Naive thymus-derived CD8-positive, alpha-beta T cell (primary cell): ENCODE measurements at regions not wholly inside any gene's neighbourhood (a gene's known extent, or its start where the extent isn't known, plus 50 kb on each side); places are given as distances from the start of the nearest gene placed in this dataset.

ENCODE experiments used
- ATAC-seq, 2 donors: fragments of 150-1000 bp; cut with Tn5 transposase in 1 of 2; sonication (Bioruptor Pico), chemical (Tn5 transposase) in 1 of 2; 1 replicate in 1 of 2; 2 replicates in 1 of 2; pipeline ENCODE4 v1.10.0; 2021; ENCODE audit warnings: mild to moderate bottlenecking in 2 of 2, moderate library complexity in 2 of 2
- POLR2A ChIA-PET: fragments of 350-600 bp; sonication (Branson Sonifier 250); formaldehyde crosslinking; loops from one replicate; lab custom pipeline; 2021; ENCODE audit warnings: antibody characterized with exemption; lab: Charles Lee
- DNase-seq, 10 donors: peaks; one replicate each; pipeline versions ENCODE4 v3.0.0 to v3.0.0-alpha.2; 2020 to 2022
- H3K27ac Mint-ChIP-seq, 10 donors: one replicate each; pipeline ENCODE4 v1.8.0; 2020 to 2022; ENCODE audit warnings: mild to moderate bottlenecking in 10 of 10, mixed read lengths in 10 of 10, moderate library complexity in 4 of 10, inconsistent platforms in 1 of 10
- H3K27me3 Mint-ChIP-seq, 5 donors: one replicate each; pipeline ENCODE4 v1.8.0; 2021 to 2022; ENCODE audit warnings: mixed read lengths in 5 of 5
- H3K36me3 Mint-ChIP-seq, 3 donors: one replicate each; pipeline ENCODE4 v1.8.0; 2020 to 2022; ENCODE audit warnings: mixed read lengths in 3 of 3, mild to moderate bottlenecking in 2 of 3, inconsistent platforms in 1 of 3
- H3K4me1 Mint-ChIP-seq, 4 donors: one replicate each; pipeline ENCODE4 v1.8.0; 2021 to 2022; ENCODE audit warnings: mixed read lengths in 4 of 4
- H3K4me3 Mint-ChIP-seq, 10 donors: one replicate each; pipeline ENCODE4 v1.8.0; 2020 to 2022; ENCODE audit warnings: mild to moderate bottlenecking in 10 of 10, mixed read lengths in 10 of 10, moderate library complexity in 6 of 10, inconsistent platforms in 1 of 10
- H3K9me3 Mint-ChIP-seq, 9 donors: one replicate each; pipeline ENCODE4 v1.8.0; 2020 to 2022; ENCODE audit warnings: mixed read lengths in 9 of 9, mild to moderate bottlenecking in 3 of 9, inconsistent platforms in 1 of 9, moderate library complexity in 1 of 9

DNA sequence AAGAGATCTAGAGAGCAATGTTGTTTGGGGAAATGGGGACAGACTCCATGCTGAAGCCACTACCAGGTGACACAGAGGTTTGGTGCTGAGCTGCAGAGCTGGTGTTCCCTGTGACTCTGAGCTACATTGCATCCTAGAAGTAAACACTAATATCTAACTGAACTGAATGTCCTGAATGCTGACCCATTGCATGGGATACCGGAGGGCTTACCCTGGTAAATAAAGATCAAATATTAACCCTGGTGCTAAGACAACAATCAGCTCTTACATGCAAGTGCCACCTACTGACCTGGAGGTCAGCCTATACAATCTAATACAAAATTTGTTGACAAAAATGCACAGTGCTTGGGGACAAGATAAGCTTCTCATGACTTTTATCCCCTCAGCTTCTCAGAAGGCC is 851.3 kb upstream of the KCND2 start:
- Mint-ChIP-seq H3K27ac (no peak overlapping the region), H3K9me3 (peaks cover 0 to 26% (median 11%) of the 10 kb centered on the region in 9 donors), H3K36me3 (no peaks in the 10 kb centered on the region), H3K4me3 (no peak overlapping the region), H3K4me1 (no peaks in the 10 kb centered on the region), H3K27me3 (no peaks in the 10 kb centered on the region)
- ATAC-seq (no peak), DNase-seq (no peak)
- POLR2A ChIA-PET = no interaction called here

- H3K27ac Mint-ChIP-seq = no peak overlapping the region
- DNase-seq (no peak), ATAC-seq (no peak)
- no peaks in the 10 kb centered on the region for H3K27me3 Mint-ChIP-seq
- H3K36me3 Mint-ChIP-seq = no peaks in the 10 kb centered on the region
- no peaks in the 10 kb centered on the region for H3K4me1 Mint-ChIP-seq
- peaks cover 0 to 27% (median 10%) of the 10 kb centered on the region in 9 donors for H3K9me3 Mint-ChIP-seq
- no peak overlapping the region for H3K4me3 Mint-ChIP-seq
- POLR2A ChIA-PET = no interaction called here
These were observed 836.1 kb upstream of the KCND2 start for GRCh38 chr7:119436882-119437281.

- Mint-ChIP-seq H3K9me3 (peaks cover 0 to 37% (median 16%) of the 10 kb centered on the region in 9 donors), H3K4me3 (no peak overlapping the region), H3K4me1 (no peaks in the 10 kb centered on the region), H3K27ac (no peak overlapping the region), H3K27me3 (no peaks in the 10 kb centered on the region), H3K36me3 (no peaks in the 10 kb centered on the region)
- POLR2A ChIA-PET = no interaction called here
- no peak for ATAC-seq
- no peak for DNase-seq
These were observed 834.7 kb upstream of the KCND2 start for GRCh38 chr7:119438315-119438714.

- no peak for ATAC-seq
- no peak overlapping the region for H3K27ac Mint-ChIP-seq
These were observed 833.8 kb upstream of the KCND2 start for GRCh38 chr7:119439192-119439591.

DNA sequence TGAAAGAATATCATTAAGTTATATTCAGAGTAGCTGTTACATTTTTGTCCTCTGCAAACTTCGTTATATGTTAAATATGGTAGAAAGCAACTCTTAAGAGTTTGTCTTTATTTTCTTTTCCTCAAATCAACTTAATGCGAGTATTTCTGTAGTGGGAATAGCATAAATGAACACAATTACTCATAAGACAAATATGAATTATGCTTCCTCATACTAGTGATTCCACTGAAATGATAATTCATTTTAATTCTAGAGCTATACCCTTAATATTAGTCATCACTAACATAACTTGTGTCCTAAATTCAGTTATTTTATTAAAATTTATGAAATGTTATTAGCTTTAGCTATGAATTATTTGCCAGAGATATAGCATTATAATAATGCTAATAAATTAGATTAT is 820.6 kb upstream of the KCND2 start:
- ATAC-seq = no peak
- no peak for DNase-seq
- POLR2A ChIA-PET = no interaction called here
- no peaks in the 10 kb centered on the region for H3K27me3 Mint-ChIP-seq
- no peaks in the 10 kb centered on the region for H3K36me3 Mint-ChIP-seq
- peaks cover 0 to 36% (median 8%) of the 10 kb centered on the region in 9 donors for H3K9me3 Mint-ChIP-seq
- H3K4me3 Mint-ChIP-seq = no peak overlapping the region
- no peaks in the 10 kb centered on the region for H3K4me1 Mint-ChIP-seq
- no peak overlapping the region for H3K27ac Mint-ChIP-seq

More at GRCh38 chr7:119439192-119439591, 833.8 kb upstream of the KCND2 start:
- Mint-ChIP-seq H3K4me3 (no peak overlapping the region), H3K27me3 (no peaks in the 10 kb centered on the region), H3K4me1 (no peaks in the 10 kb centered on the region), H3K9me3 (peaks cover 0 to 46% (median 13%) of the 10 kb centered on the region in 9 donors), H3K36me3 (no peaks in the 10 kb centered on the region)
- POLR2A ChIA-PET = no interaction called here
- no peak for DNase-seq

DNA sequence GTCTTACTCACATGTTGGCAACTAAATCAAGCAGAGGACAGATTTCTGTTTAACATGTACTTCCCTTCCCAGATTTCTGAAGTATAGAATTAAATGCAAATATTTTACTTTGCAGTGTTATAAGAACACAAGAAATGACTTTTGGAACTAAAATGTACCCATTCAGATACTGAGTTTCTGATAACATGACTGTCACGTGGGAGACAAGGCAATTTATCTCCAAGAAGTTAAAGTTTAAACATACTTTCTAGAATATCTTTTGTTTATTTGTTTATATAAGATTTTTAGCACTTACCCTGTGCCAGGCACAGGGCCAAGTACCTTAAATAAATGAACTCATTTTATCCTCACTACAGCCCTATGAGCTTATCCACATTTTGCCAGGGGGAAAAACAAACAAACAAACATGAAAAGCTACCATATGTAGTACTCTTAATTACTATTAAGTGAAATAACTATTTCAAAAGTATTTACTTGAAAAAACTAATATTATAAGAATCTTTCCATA is 807.1 kb upstream of the KCND2 start:
- no peaks in the 10 kb centered on the region for H3K36me3 Mint-ChIP-seq
- H3K27ac Mint-ChIP-seq = no peak overlapping the region
- peaks cover 0 to 17% (median 0%) of the 10 kb centered on the region in 9 donors for H3K9me3 Mint-ChIP-seq
- H3K4me3 Mint-ChIP-seq = no peak overlapping the region
- no peaks in the 10 kb centered on the region for H3K4me1 Mint-ChIP-seq
- ATAC-seq (no peak), DNase-seq (no peak)
- POLR2A ChIA-PET = no interaction called here
- no peaks in the 10 kb centered on the region for H3K27me3 Mint-ChIP-seq

GRCh38 chr7:119472408-119473038 is 800.5 kb upstream of the KCND2 start:
- ATAC-seq (no peak), DNase-seq (no peak)
- Mint-ChIP-seq H3K27ac (no peak overlapping the region), H3K9me3 (peaks cover 0 to 4% (median 0%) of the 10 kb centered on the region in 9 donors), H3K4me1 (no peaks in the 10 kb centered on the region), H3K4me3 (no peak overlapping the region), H3K36me3 (no peaks in the 10 kb centered on the region), H3K27me3 (no peaks in the 10 kb centered on the region)
- POLR2A ChIA-PET = no interaction called here

GRCh38 chr7:119482209-119482608 is 790.8 kb upstream of the KCND2 start:
- Mint-ChIP-seq H3K4me1 (no peaks in the 10 kb centered on the region), H3K4me3 (no peak overlapping the region), H3K36me3 (no peaks in the 10 kb centered on the region), H3K27ac (no peak overlapping the region), H3K27me3 (no peaks in the 10 kb centered on the region), H3K9me3 (peaks cover 0 to 26% (median 9%) of the 10 kb centered on the region in 9 donors)
- ATAC-seq (no peak), DNase-seq (no peak)
- POLR2A ChIA-PET = no interaction called here

- Mint-ChIP-seq H3K4me1 (no peaks in the 10 kb centered on the region), H3K4me3 (no peak overlapping the region), H3K27ac (no peak overlapping the region), H3K27me3 (no peaks in the 10 kb centered on the region), H3K36me3 (no peaks in the 10 kb centered on the region), H3K9me3 (peaks cover 0 to 26% (median 9%) of the 10 kb centered on the region in 9 donors)
- no peak for ATAC-seq
- POLR2A ChIA-PET = no interaction called here
- no peak for DNase-seq
These were observed 790.3 kb upstream of the KCND2 start for GRCh38 chr7:119482671-119483070.

DNA sequence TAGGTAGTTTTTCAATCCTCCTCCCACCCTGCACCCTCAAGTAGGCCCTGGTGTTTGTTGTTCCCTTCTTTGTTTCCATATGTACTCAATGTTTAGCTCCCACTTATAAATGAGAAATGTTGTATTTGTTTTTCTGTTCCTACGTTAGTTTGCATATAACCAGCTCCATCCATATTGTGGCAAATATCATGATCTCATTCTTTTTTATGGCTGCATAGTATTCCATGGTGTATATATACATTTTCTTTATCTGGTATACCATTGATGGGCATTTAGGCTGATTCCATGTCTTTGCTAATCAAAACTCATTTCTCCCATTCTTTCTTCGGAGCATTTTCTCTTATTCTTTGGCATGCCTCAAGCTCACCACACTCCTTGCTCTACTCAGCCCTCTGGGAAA is 789.6 kb upstream of the KCND2 start:
- Mint-ChIP-seq H3K4me1 (no peaks in the 10 kb centered on the region), H3K9me3 (peaks cover 0 to 26% (median 9%) of the 10 kb centered on the region in 9 donors), H3K27me3 (no peaks in the 10 kb centered on the region), H3K4me3 (no peak overlapping the region), H3K36me3 (no peaks in the 10 kb centered on the region), H3K27ac (no peak overlapping the region)
- POLR2A ChIA-PET = no interaction called here
- DNase-seq (no peak), ATAC-seq (no peak)

GRCh38 chr7:119514326-119514725 is 758.6 kb upstream of the KCND2 start:
- POLR2A ChIA-PET = no interaction called here
- ATAC-seq = no peak
- no peak for DNase-seq
- peaks cover 4 to 28% (median 11%) of the 10 kb centered on the region in 9 donors for H3K9me3 Mint-ChIP-seq
- no peak overlapping the region for H3K4me3 Mint-ChIP-seq
- H3K4me1 Mint-ChIP-seq = no peaks in the 10 kb centered on the region
- no peaks in the 10 kb centered on the region for H3K36me3 Mint-ChIP-seq
- H3K27me3 Mint-ChIP-seq = no peaks in the 10 kb centered on the region
- no peak overlapping the region for H3K27ac Mint-ChIP-seq

DNA sequence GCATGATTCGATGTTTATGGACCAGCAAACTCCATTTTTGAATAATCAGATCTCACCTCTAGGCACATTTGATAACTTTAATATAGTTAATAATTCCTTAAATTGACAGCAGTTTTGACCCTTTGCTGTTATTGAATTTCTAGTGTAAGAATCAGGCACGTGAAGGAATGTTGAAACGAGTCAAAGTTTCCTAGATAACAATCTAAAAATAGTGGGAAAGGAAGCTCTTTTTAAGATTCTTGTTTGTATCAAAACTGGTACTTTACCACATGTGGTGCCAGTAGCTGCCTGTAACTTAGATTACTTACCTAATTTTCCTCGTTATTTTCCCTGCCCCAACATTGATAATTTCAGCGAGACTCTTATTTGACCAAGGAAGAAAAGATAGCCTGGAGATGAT is 757.8 kb upstream of the KCND2 start:
- no peak for DNase-seq

GRCh38 chr7:119515962-119516361 is 757.0 kb upstream of the KCND2 start:
- Mint-ChIP-seq H3K36me3 (no peaks in the 10 kb centered on the region), H3K4me1 (no peaks in the 10 kb centered on the region), H3K27ac (no peak overlapping the region), H3K27me3 (no peaks in the 10 kb centered on the region), H3K4me3 (no peak overlapping the region), H3K9me3 (peaks cover 4 to 26% (median 14%) of the 10 kb centered on the region in 9 donors)
- ATAC-seq (no peak), DNase-seq (no peak)
- POLR2A ChIA-PET = no interaction called here

More for the DNA sequence above, 757.8 kb upstream of the KCND2 start:
- H3K27ac Mint-ChIP-seq = no peak overlapping the region
- H3K9me3 Mint-ChIP-seq = peaks cover 4 to 28% (median 15%) of the 10 kb centered on the region in 9 donors
- no peaks in the 10 kb centered on the region for H3K4me1 Mint-ChIP-seq
- POLR2A ChIA-PET = no interaction called here
- no peaks in the 10 kb centered on the region for H3K36me3 Mint-ChIP-seq
- no peak overlapping the region for H3K4me3 Mint-ChIP-seq
- ATAC-seq = no peak
- no peaks in the 10 kb centered on the region for H3K27me3 Mint-ChIP-seq

GRCh38 chr7:119522263-119522662 is 750.7 kb upstream of the KCND2 start:
- H3K36me3 Mint-ChIP-seq = no peaks in the 10 kb centered on the region
- no peaks in the 10 kb centered on the region for H3K27me3 Mint-ChIP-seq
- no peak overlapping the region for H3K27ac Mint-ChIP-seq
- POLR2A ChIA-PET = no interaction called here
- DNase-seq = no peak
- H3K9me3 Mint-ChIP-seq = peaks cover 0 to 25% (median 6%) of the 10 kb centered on the region in 9 donors
- ATAC-seq = no peak
- no peaks in the 10 kb centered on the region for H3K4me1 Mint-ChIP-seq
- no peak overlapping the region for H3K4me3 Mint-ChIP-seq
